ENCODE measurements at regions not wholly inside any gene's neighbourhood (a gene's known extent, or its start where the extent isn't known, plus 50 kb on each side); places are given as distances from the start of the nearest gene placed in this dataset.

DNA sequence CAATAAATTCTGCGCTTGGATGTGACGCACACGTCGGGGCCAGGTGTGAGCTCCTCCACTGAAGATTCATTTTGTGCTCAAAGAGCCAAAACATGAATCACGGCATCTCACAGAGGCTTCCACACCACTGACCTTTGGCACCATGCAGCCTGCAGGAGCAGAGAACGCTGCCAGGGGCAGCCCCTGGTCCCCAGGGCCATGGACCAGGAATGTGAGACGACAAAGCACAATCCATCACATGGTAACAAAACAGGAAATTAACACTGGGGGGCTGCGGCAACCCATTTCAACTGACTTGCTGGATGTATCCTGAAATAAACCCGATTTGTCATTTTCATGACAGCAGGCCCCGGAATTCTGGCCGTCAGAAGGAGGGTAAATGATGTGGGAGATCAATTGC, 167.5 kb upstream of the IGF1R start:
- no peak for DNase-seq

DNA sequence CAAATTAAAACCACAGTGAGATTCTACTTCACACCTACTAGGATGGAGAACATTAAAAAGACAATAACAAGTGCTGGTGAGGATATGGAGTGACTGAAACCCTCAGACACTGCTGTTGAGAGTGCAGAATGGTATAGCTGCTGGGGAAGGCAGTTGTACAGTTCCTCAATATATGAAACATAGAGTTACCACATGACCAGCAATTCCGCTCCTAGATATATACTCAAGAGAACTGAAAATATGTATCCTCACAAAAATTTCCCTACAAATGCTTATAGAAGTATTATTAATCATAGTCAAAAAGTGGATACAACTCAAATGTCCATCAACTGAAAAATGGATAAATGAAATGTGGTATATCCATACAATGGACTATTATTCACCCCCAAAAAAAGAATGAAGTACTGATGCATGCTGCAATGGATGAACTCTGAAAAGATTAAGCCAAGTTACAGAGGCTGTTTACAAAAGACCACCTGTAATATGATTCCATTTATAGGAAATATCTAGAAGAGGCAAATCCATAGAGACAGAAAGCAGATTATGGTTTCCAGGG, 164.7 kb upstream of the IGF1R start:
- no peak for DNase-seq

DNA sequence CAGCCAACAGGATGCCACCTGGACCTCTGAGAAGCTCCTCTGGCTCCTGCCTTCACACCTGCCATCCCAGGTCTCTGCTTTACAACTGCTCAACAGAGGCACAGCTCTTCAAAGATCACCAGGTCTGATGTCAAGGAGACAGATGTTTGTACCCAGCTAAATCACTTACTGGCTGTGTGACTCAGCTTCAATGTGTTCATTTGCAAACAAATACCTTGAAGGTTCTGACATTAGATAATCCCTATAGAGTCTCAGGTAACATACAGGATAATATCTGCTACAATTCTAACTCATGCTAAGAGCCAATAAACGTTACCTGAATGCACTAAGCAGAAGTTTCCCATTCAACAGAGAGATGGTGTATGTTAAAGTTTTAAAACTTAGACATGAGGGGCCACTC, 163.4 kb upstream of the IGF1R start:
- DNase-seq = no peak

DNA sequence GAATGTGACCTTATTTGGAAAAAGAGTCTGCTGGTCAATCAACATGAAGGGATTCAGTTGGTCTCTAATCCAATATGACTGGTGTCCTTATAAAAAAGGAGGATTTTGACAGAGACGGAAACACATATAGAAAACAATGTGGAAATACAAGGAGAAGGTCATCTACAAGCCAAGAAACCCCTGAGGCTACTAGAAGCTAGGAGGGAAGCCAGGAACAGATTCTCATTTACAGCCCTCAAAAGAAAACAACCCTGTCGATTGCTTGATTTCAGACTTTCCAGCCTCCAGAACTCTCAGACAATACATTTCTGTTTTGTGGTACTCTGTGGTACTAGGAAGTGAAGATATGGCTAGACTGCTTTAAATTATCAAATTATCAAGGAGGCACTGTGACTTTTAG, 162.9 kb upstream of the IGF1R start:
- DNase-seq = no peak

DNA sequence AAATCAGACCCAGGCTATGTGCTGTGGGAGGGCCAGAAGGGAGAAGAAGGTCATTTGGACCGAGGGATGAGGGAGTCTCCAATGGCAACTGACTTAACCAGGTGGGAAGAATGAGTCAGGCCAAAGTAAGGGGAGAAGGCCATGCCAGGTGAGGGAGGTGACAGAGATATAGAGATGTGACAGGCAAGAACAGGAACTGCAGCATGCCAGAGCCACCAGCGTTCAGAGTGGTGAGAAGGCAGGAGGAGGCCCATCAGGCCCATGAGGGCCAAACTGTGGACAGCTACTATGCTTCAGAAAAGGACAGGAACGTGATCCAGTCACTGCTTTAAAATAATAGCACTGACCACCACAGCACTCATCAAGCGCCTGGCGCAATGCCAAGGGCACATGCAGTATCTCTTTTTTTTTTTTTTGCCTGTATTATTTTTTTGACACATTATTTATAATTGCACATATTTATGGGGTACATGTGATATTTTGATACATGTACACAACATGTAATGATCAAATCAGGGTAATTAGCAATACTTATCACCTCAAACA, 154.3 kb upstream of the IGF1R start:
- no peak for DNase-seq

DNA sequence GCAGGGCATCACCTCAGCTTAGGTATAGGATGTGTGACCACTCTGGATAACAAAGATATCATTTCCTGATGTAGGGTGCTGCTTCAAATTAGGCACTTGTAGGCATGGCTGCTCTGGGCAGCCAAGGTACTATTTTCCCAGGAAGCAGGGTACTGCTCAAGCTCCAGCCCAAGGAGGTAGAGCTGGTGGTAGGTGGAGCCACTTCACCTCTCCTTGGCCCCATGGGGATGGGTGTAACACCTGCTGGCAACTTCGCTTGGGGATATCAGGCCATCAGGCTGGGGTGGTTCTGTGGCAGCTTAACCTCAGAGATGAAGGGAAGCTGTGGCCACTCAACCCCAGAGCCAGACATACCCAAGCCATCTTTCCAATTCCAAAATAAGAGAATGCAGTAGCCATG, 147.1 kb upstream of the IGF1R start:
- no peak for DNase-seq

DNA sequence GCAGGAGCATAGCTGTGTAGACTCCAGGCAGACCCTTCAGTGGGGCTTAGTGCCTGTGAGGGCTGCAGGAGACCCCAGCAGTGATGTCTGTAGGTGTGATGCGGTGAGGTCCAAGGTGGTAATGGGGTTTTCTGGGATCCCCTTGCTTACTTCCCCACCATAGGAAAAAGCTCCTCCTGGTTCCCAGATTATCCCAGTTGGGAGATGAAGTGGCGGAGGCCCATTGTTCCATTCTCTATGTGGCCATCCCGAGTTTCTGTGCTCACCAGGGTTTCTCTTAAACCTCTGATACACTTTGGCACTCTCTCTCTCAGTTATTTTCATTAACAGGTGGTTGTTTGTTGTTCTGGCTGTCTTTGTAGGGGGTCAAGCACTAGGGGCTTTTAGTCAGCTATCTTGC, 146.7 kb upstream of the IGF1R start:
- no peak for DNase-seq

DNA sequence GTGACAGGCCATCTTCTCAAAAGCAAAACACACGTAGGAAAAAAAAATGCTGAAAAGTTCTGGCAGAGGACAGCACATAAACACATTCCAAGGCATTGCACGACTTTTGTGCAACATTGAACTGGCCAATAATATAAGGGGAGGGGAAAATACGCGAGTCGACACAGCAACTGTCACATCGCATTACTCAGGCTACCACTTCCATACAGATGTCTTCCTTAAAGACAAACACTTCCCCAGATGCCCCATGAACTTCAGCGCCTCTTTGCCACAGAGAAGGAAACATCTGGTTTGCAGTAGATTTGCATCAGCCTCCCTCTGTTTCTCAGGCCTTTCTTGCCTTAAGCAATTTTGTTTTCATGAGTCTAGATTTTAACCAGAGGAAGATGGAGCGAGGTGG, 144.4 kb upstream of the IGF1R start:
- no peak for DNase-seq

DNA sequence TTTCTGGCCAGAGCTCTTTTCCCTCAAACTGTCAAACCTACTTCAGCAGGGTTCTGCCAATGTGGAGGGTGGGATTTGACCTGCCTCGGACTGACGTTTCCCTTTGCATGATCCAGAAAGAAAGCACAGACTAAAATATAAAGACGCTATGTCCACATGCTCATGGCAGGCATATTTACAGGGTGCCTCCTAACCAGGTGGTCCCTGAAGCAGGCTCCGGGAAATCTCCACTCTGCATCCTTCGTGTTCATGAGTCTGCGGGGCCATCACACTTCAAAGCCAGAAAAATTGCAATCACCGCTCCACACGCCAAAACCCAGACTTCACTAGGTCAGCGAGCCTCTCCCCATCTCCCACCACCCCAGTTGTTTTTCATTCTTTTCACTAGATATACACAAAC, 143.3 kb upstream of the IGF1R start:
- DNase-seq = no peak

DNA sequence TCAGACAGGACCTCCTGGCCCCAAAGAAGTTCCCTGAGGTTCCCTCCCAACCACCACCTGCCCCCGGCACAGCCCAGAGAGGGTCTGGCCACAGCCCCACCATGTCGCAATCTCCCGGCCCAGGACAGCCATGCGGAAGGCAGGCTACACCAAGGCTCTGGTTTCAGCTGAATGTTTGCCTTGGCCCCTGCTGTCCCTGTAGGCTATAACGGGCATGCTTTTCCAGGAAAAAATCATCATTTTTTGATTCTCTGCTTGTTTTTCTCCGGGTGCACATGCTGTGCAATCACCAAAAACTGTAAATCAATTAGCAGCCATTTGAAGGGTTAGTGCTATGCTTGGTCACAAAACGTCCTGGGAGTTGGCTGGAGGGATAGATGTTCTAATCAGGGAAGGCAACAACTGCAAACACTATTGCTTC, 142.7 kb upstream of the IGF1R start:
- no peak for DNase-seq

DNA sequence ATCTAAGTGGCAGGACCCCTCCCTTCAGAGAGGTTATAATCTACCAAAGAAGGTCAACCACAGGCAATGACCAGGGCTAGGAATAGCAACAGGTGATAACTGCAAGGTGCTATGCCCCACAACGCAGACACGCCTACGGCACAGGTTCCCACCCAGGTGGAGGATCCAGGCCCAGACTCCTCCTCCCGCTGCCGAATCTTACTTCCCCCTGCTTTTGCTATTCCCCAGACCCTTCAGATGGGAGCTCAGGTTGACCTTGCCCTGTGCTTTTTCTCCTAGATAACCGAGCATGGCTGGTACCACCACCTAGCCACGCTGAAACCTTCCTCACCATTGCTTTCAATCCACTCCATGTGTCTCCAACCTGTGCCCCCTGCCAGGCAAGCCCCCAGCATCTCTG, 142.2 kb upstream of the IGF1R start:
- DNase-seq = no peak

DNA sequence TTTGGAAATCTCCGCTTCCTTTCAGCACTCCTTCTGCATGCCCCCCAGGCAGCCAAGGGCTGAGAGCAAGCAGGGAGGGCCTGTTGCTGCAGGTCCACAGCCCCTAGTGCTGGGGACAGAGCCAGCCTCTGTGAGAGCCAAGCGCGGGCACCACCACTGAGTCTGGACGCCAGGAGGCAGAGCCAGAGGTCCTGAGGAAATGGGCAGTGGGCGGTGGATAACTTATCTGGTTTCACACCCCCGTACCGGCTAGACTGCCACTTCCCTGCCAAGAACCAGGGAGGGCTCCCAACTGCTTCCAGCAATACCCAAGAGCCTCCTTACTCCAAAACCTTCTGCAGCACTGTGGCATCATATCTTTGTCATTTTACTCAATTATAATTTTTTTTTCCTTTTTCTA, 141.6 kb upstream of the IGF1R start:
- no peak for DNase-seq

DNA sequence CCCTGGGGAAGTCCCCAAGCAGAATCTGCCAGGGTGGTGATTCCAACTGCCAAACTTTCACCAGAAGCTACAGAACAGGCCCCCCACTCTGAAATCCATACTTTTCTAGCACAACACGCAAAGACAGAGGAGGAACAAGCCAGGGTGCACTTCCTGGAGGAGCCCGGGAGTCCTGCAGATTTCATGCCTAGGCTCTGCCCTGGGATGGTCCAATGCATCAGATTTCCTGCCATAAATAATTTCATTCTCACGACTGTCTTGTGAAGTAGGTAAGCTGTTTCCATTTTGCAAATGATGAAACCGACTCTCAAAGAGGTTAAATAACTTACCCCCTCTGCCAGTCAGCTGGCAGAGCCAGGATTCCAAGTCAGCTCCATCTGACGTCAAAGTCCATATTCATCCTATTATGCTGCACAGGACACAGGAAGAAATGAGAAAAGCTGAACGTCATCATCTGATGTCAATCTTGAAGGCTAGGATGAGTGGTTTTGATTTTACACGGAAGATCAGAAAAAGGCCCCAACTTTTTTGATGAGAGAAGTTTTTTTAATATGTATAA, 134.8 kb upstream of the IGF1R start:
- no peak for DNase-seq

DNA sequence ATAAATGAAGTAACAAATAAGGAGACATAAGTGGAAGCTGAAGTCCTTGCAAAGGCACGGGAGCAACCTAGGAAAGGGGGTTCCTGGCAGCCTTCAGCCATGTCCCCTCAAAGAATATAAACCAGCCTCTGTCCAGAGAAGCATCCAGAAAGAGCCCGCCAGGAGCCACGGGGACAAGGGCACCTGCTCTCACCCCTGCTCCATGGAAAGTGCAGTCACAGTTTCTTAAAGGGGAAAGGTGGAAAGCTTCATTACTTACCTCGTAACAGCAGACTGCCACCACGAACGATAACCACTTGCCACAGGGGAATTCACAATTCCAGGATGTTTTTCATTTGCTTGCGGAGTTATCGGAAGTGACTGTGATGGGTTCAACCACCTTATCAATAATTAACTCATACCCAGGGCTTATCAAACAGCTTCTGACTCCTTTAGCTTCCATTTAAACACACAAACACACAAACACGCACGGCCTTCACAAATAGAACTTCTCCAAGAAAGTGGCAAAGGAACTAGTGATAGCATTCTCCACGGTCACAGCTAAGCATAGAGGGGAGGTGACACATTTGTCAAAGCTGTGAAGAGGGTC, 134.2 kb upstream of the IGF1R start:
- DNase-seq = no peak

DNA sequence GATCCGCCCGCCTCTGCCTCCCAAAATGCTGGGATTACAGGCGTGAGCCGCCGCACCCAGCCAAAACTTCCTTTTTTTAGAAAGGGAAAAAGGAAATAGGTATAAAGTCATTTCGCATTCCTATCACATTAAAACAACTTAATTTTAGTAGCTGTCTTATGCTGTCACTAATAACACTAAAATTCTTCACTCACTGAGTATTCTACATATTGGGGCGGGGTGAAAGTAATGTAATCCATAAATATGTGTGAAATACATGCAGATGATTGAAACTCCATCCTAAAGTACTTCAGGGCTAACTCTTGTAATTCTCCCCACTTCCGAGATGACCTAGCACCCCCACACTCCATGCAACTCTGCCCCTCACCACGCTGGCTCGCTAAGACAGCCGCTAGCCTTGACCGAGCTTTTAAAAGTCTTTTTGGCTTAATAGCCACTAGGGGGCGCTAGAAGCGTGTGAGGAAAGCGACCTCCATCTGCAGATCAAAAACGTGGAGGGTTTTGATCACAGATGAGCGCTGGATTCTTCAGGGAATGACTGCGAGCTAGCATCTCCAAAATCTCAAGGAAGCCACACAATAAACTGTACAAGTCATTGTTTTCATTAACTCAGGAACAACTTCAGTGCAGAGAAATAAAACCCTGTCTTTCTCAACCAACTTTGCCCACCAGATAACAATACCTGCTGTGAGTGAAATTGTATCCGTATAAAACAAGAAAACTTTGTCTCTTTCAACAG, 129.3 kb upstream of the IGF1R start:
- DNase-seq = peak; percentile 37

DNA sequence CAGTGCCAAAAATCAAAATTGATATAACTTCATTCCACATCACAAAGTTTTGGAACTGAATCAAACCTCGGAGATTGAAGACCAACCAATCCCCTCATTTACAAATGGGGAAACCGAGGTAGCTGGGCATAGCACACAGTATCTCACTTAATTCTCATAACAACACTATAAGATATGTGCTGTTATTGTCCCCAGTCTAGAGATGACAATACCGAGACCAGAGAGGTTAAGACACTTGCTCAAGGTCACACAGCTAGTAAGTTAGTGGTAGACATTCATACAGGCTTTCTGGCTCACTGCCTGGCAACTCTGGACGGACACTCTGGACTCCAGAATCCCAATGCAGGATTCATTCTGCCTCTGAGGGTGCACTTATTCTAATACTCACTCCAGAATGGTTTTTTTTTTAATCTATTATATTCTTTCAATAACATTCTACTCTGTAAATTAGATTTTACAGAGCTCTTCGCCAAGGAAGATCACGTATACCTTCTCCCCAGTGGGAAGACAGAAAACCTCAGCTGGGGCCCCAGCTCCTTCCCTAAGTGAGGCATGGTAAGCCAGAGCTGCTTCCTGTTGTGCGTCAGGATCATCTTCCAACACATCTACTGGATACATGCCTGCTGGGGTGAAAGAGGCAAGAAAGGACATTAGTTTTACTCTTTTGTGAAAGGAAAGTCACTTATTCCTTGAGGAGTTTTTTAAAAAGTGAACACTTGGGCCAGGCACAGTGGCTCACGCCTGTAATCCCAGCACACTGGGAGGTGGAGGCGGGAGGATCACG, 128.4 kb upstream of the IGF1R start:
- DNase-seq = no peak

DNA sequence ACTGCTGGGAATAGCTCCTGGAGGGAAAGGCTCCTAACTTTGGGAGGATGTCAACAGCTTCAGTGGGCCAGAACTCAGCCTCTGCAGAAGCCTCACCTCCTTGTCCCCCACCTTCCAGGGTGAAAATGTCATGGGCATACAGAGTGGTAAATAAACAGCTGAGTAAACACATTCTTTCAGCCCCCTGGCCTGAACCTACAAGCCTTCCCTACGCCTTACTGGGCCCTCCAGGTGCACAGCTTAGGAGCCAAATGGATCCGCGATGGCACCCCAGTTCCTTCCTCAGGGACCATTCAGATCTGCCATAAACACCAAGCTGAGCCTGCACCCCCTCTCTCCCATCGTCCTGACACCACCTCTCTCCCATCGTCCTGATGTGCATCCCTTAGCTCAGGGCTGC, 126.2 kb upstream of the IGF1R start:
- DNase-seq = no peak

DNA sequence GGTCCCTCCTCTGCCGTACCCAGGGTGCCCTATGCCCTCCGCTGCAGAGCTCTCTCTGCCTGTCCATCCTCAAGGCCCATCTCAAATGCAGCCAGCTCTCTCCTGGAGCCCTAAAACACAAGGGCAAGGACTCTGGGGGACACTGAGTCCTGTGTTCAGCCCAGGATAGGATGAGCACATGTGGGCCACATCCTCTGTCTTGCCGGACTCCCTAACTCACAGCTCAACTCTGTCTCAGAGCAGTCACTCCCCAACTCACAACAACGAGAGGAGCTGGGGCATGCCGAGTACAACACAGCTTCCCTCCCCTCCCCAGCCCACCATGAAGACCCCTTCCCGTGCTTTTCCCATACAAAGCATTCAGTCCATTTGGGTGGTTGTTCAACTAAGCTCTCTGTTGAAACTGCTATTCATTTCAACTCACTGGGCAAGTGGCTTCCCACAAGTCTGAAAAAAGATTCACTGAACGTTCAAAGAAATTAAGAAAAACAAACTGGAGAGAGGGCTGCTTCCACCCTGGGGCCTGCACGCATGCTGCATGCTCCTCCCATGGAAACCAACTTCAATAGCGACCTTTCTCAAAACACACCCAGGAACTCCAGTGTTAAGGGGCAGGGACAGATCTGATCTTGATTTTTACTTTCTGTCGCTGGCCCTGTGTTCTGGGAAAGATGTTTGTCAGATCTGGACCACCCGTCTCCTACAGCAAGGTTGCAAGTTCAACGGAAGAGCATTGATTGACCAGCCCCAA, 124.3 kb upstream of the IGF1R start:
- DNase-seq = no peak

DNA sequence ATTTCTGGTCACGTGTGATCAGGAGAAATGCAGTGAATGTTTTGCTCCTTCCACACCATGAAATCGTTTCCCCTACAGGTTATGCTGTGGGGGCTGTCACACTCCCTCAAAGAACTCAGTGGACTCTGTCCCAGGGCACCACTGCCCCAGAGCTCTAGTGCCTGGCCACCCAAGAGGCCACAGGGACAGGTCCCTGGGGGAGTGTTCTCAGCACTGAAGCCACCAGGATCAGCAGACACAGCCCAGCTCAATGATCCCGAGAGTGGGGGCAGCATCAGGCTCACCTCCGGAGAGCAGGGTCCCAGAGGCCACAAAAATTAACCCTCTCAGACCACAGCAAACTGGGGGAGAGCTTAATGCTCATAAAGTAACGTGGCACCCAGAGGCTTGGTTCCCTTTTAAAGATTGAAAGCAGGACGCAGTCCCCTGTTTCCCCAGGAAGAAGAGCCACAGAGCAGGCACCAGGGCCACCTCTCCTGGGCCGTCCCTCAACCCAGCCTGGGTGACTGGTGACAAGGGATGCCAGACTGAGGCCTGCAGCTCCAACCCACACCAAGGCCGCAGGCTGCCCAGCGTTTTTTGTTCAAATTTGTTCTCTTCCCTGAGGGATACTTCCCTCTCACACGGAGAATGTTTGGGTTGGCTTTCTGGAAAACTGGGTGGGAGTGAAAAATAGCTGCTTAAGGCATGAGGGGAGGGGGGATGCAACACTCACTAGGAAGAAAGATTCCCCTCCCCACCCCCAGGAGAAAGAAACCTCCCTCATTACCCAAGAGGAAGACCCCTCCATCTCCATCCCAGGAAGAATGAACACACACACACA, 123.3 kb upstream of the IGF1R start:
- no peak for DNase-seq

DNA sequence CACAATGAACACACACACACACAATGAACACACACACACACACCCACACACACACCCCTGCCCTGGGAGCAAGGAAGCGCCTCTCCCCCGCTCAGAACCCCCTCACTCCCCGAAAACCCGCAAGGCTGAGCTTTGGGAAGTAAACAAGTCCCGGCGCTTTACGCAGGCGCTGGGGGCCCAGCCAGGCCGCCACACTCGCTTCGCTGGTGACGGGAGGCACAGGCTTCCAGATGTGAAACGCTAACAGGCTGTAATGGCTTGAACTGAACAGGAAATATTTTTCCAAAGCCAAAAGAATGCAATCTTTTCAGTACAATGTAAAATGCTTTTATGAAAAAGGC, 122.7 kb upstream of the IGF1R start:
- no peak for DNase-seq

DNA sequence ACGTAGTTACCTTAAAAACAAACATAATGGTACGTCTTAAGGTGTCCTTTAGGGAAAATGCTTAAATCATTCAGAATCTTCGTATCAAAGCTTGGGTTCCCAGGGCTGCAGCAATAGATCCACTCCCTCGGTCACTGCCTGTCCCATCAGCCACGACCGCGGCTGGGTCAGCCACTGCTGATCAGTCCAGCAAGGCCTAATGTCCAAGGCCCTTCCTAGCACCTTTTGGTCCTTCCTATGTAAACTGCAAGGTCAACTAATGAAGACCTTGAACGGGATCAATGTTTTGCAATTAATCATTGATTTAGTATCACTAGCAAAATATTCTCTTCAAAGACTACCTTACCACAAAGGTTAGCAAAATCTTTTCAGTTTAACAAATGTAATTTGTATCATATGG, 122.2 kb upstream of the IGF1R start:
- DNase-seq = no peak
